Activated T-helper 2 cell treated with anti-CD3 and anti-CD28 coated beads, Interferon-gamma antibody, Interleukin-2, Interleukin-4, amounts not matched to agents 10 μg/mL and 5 μg/mL and 100 μg/mL, durations not matched to agents 14 hours and 24 hours and 36 hours (primary cell): ENCODE measurements at regions not wholly inside any gene's neighbourhood (a gene's known extent, or its start where the extent isn't known, plus 50 kb on each side); places are given as distances from the start of the nearest gene placed in this dataset.
"Not testable (repeated sequence)": the region's sequence is repeated elsewhere in the genome, so short reads cannot be mapped to it uniquely, and the experiment has no call there.

Source experiments
- DNase-seq: peaks from one replicate; pipeline ENCODE4 v3.0.0; 2021; ENCODE audit warnings: low spot score
- H3K27ac Mint-ChIP-seq: one replicate; pipeline ENCODE4 v1.8.0; 2021; ENCODE audit warnings: mixed read lengths
- H3K27me3 Mint-ChIP-seq: one replicate; pipeline ENCODE4 v1.8.0; 2021; ENCODE audit warnings: low read depth, mixed read lengths
- H3K36me3 Mint-ChIP-seq: one replicate; pipeline ENCODE4 v1.8.0; 2021; ENCODE audit warnings: low read depth, mixed read lengths
- H3K4me1 Mint-ChIP-seq: one replicate; pipeline ENCODE4 v1.8.0; 2021; ENCODE audit warnings: low read depth, mixed read lengths
- H3K4me3 Mint-ChIP-seq: one replicate; pipeline ENCODE4 v1.8.0; 2021; ENCODE audit warnings: low read depth, mild to moderate bottlenecking, moderate library complexity, mixed read lengths
- H3K9me3 Mint-ChIP-seq: one replicate; pipeline ENCODE4 v1.8.0; 2021; ENCODE audit warnings: mixed read lengths
- intact Hi-C: fragments of 100-400 bp; cut with micrococcal nuclease; formaldehyde crosslinking; loops from one replicate; pipeline ENCODE4 v1.15.1; 2023

DNA sequence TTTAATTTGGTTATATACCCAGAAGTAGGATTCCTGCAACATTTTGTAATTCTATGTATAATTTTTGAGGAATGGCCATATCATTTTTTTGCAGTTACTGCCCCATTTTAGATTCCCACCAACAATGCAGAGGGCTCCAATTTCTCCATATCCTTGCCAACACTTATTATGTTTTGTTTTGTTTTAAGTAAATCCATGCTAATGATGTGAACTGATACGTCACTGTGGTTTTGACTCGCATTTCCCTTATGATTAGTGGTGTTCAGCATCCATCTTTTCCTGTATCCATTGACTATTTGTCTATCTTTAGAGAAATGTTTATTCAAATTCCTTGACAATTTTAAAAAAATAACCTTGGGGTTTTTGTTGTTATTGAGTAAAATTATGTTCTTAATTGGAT is 826.4 kb downstream of the CDH11 start:
- DNase-seq: no peak
- Mint-ChIP-seq H3K27me3 (no peaks in the 10 kb centered on the region), H3K4me1 (no peaks in the 10 kb centered on the region), H3K27ac (no peak overlapping the region), H3K4me3 (no peak overlapping the region), H3K36me3 (no peaks in the 10 kb centered on the region), H3K9me3 (peaks cover 58% of the 10 kb centered on the region)
- intact Hi-C loops: no loop called here

DNA sequence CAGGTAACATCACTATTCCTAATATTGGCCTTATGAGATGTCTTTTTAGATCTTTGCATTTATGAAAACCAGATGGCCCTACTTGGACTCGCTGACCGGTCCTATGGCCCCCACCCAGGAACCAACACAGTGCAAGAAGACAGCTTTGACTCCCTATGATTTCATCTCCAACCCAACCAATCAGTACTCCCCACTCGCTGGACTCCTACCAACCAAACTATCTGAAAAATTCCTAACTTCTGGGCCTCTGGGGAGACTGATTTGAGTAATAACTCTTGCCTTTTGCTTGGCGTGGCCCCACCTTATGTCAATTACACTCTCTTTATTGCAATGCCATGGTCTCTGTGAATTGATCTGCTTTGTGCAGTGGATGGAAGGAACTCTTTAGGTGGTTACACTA is 828.9 kb downstream of the CDH11 start:
- no peaks in the 10 kb centered on the region for H3K4me1 Mint-ChIP-seq
- H3K4me3 Mint-ChIP-seq: no peak overlapping the region
- no peaks in the 10 kb centered on the region for H3K27me3 Mint-ChIP-seq
- H3K9me3 Mint-ChIP-seq: peaks cover 58% of the 10 kb centered on the region
- H3K27ac Mint-ChIP-seq: no peak overlapping the region
- no peak for DNase-seq
- H3K36me3 Mint-ChIP-seq: no peaks in the 10 kb centered on the region
- intact Hi-C loops: no loop called here

DNA sequence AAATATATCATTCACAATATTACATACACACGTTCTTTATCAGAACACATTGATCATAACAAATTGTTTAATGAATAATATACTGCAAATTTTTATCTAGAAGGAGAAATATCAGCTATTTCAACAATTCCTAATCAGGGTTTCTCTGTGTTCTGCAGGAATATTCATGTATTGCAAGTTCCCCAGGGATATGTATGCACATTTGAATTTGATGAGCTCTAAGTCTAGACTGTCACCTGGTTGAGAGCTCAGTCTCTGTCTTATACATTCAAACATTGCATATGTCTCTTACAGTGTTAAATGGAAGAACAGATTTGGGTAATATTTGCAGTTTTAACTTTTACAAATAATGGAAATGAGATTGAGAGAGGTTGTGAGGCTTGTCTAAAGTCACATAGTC is 829.7 kb downstream of the CDH11 start:
- peaks cover 55% of the 10 kb centered on the region for H3K9me3 Mint-ChIP-seq
- H3K4me3 Mint-ChIP-seq: no peak overlapping the region
- H3K27ac Mint-ChIP-seq: no peak overlapping the region
- no peaks in the 10 kb centered on the region for H3K36me3 Mint-ChIP-seq
- no peak for DNase-seq
- H3K4me1 Mint-ChIP-seq: no peaks in the 10 kb centered on the region
- H3K27me3 Mint-ChIP-seq: no peaks in the 10 kb centered on the region
- intact Hi-C loops: no loop called here

DNA sequence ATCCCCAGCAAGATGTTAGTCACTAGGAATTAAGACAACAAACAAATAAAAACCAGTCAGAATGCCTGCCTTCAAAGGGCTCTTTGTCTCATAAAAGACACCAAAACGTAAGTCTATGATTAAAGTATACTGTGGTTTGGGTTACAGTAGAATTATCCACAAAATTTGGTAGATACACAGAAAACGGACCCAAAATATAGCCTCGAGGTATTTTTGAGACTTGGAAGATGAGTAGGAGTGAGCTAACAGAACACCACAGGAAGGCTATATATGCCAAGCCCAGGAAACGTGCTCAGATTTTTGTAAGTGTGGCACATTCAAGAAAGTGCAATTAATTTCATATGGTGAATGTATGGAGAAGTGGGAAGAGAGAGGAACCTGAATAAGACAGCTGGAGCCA is 831.4 kb downstream of the CDH11 start:
- H3K27ac Mint-ChIP-seq: no peak overlapping the region
- intact Hi-C loops: no loop called here
- DNase-seq: no peak
- peaks cover 47% of the 10 kb centered on the region for H3K9me3 Mint-ChIP-seq
- no peaks in the 10 kb centered on the region for H3K36me3 Mint-ChIP-seq
- H3K4me3 Mint-ChIP-seq: no peak overlapping the region
- no peaks in the 10 kb centered on the region for H3K27me3 Mint-ChIP-seq
- H3K4me1 Mint-ChIP-seq: no peaks in the 10 kb centered on the region

DNA sequence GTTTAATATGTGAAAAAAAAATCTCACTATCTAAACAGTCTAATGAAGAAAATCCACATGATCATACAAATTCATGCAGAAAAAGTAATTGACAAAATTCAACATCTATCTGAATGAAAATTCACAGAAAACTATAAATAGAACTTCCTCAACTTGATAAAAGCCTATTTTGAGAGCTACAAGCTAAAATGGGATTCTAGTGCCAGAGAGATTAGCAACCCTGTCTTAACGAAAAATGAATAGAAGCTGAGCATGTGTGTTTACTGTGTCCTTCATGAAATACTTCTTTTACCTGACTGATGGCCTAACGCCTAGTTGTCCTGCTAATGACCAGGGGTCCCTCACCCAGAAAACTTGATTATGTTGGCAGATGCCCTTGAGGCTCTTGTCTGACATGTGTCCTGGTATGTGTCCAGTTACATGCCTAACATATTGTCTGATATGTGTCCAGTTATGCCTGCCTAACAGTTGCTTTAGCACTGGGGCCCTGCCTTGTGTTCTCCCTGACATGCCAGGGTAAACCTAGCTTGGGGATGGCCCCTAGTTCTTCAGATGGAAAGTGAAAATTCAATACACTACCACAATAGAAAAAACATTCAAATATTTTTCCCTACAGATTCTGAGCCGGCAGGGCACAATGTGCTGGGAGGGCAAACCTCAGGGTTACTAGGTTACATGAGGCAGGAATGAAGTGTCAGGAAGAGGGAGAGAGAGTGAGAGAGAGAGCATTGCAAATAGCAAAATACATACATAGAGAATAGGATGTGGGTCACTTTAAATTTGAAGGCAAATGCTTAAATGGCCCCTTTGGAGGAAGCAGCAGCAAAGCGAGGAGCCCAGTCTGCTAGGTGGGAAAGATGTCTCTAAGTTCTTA is 834.0 kb downstream of the CDH11 start:
- no peaks in the 10 kb centered on the region for H3K4me1 Mint-ChIP-seq
- H3K27ac Mint-ChIP-seq: no peak overlapping the region
- no peak for DNase-seq
- no peaks in the 10 kb centered on the region for H3K27me3 Mint-ChIP-seq
- intact Hi-C loops: no loop called here
- no peak overlapping the region for H3K4me3 Mint-ChIP-seq
- H3K9me3 Mint-ChIP-seq: peaks cover 40% of the 10 kb centered on the region
- no peaks in the 10 kb centered on the region for H3K36me3 Mint-ChIP-seq

DNA sequence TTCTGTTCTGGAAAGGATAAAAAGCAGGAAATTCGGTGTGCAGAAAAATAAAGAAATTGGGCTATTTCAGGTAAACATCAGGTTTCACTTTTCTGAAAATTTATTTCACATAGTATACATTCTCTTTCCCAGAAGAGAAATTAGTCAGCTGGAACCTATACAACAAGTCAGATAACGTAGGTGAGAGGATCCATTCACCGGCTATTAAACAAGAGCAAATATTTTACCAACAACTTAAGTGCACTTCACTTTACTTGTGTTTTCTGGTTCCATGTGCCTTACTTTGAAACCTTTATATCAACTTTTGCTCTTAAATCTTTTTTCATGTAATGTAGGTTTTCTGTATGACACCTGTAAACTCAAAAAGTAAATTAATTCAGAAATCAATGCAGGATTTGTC is 839.7 kb downstream of the CDH11 start:
- intact Hi-C loops: no loop called here
- Mint-ChIP-seq H3K4me1 (no peaks in the 10 kb centered on the region), H3K36me3 (no peaks in the 10 kb centered on the region)

DNA sequence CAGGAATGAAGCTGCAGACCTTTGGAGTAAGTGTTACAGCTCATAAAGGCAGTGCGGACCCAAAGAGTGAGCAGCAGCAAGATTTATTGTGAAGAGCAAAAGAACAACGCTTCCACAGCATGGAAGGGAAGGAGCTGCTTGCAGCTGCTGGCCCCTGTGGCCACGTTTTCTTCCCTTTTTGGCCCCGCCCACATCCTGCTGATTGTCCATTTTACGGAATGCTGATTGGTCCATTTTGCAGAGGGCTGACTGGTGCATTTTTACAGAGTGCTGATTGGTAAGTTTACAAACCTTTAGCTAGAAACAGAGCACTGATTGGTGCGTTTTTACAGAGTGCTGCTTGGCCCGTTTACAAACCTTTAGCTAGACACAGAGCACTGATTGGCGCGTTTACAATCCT is 841.5 kb downstream of the CDH11 start:
- no peak for DNase-seq
- intact Hi-C loops: no loop called here
- Mint-ChIP-seq H3K4me3 (no peak overlapping the region), H3K36me3 (no peaks in the 10 kb centered on the region), H3K9me3 (peaks cover 45% of the 10 kb centered on the region), H3K27ac (no peak overlapping the region), H3K27me3 (no peaks in the 10 kb centered on the region), H3K4me1 (no peaks in the 10 kb centered on the region)

More for the DNA sequence above, 839.7 kb downstream of the CDH11 start:
- peaks cover 40% of the 10 kb centered on the region for H3K9me3 Mint-ChIP-seq
- H3K27me3 Mint-ChIP-seq: no peaks in the 10 kb centered on the region
- DNase-seq: no peak
- H3K27ac Mint-ChIP-seq: no peak overlapping the region
- no peak overlapping the region for H3K4me3 Mint-ChIP-seq

DNA sequence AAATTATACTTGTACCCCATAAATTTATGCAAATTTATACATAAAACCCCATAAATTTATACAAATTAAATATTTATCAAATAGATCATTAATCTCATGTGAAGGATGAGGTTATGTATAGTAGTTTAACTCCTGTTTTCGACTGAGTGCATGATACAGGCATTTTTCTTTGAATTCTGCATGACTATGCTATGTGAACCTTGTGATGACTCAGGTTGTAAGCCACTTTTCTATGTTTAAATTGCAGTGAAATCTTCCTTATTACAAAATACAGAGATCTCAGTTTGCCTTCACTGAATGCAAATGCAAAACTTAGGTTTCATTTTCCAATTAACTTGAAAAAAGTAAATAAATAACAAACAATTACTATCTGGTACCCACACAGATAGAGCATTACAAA is 843.7 kb downstream of the CDH11 start:
- no peak overlapping the region for H3K4me3 Mint-ChIP-seq
- no peaks in the 10 kb centered on the region for H3K27me3 Mint-ChIP-seq
- no peak overlapping the region for H3K27ac Mint-ChIP-seq
- intact Hi-C loops: no loop called here
- H3K9me3 Mint-ChIP-seq: peaks cover 38% of the 10 kb centered on the region
- H3K4me1 Mint-ChIP-seq: no peaks in the 10 kb centered on the region
- H3K36me3 Mint-ChIP-seq: no peaks in the 10 kb centered on the region
- DNase-seq: no peak

DNA sequence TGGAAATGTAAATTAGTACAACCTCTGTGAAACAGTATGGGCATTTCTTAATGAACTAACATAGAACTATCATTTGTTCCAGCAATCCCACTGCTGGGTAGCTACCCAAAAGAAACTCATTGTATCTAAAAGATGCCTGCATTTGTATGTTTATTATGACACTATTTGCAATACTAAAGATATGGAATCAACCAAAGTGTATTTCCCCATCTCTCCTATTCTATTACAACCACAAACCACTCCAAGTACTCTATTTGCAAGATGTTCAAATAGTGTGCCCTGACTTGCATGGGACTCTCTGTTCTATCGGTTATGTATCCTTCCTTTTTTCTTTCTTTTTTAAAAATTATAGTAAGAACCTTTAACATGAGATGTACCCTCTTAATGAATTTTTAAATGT is 845.2 kb downstream of the CDH11 start:
- intact Hi-C loops: no loop called here
- Mint-ChIP-seq H3K4me3 (no peak overlapping the region), H3K36me3 (no peaks in the 10 kb centered on the region), H3K27ac (no peak overlapping the region), H3K9me3 (peaks cover 43% of the 10 kb centered on the region), H3K27me3 (no peaks in the 10 kb centered on the region), H3K4me1 (no peaks in the 10 kb centered on the region)
- no peak for DNase-seq

DNA sequence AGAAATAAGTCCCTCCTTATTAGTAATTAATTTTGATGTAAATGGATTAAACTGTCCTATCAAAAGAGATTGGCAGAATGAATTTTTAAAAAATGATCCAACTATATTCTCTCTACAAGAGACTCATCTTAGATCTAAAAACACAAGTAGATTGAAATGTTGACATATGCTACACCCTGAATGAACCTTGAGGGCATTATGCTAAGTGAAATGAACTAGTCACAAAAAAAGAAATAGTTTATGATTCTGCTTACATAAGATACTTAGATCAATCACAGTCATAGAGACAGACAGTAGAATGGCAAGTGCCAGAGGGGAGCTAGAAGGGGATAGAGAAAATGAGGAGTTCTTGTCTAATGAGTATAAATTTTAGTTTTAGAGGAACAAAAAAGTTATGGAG is 849.8 kb downstream of the CDH11 start:
- H3K9me3 Mint-ChIP-seq: peaks cover 47% of the 10 kb centered on the region
- DNase-seq: no peak
- H3K4me3 Mint-ChIP-seq: no peak overlapping the region
- H3K27me3 Mint-ChIP-seq: no peaks in the 10 kb centered on the region
- intact Hi-C loops: no loop called here
- no peaks in the 10 kb centered on the region for H3K36me3 Mint-ChIP-seq
- H3K27ac Mint-ChIP-seq: no peak overlapping the region
- H3K4me1 Mint-ChIP-seq: no peaks in the 10 kb centered on the region

DNA sequence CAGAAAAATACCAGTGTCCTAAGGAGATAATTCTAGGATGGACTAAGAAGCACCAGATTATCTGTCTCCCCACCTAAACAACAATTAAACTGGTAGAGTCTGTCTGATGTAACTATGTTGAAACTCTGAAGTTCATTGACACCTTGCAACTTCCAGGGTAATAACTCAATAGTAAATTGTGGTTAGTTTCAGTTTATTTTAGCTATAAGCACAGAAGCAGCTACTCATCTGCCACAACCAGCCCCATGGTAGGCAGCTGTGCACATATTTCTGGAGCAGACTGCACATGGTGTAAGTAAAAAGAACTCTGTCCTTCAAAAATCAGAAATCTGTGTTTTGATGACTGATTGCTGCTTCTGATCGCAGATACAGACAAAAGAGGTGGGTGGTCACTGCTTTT is 852.1 kb downstream of the CDH11 start:
- intact Hi-C loops: no loop called here
- no peaks in the 10 kb centered on the region for H3K27me3 Mint-ChIP-seq

DNA sequence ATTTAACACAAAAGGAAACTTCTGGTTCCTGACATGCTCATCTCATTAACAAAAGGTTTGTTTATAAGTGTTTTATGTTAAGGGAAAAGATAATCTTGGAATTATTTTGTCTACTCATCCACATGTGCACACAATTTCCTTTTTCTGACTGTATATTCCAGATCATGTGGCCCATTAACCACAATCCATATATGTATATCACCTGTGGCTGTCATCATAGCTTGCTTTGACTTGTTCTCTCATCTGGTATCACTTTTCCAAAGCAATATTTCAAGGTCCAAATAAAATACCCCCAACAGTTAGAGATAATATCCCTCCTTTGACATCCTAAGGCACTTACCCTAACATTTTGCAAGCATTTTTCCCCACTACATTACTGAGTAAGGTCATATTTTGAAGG is 856.1 kb downstream of the CDH11 start:
- Mint-ChIP-seq H3K4me1 (no peaks in the 10 kb centered on the region), H3K9me3 (peaks cover 55% of the 10 kb centered on the region), H3K27me3 (no peaks in the 10 kb centered on the region), H3K27ac (no peak overlapping the region), H3K36me3 (no peaks in the 10 kb centered on the region), H3K4me3 (no peak overlapping the region)
- intact Hi-C loops: no loop called here
- no peak for DNase-seq

More for the DNA sequence above, 852.1 kb downstream of the CDH11 start:
- H3K4me3 Mint-ChIP-seq: no peak overlapping the region
- no peak for DNase-seq
- H3K4me1 Mint-ChIP-seq: no peaks in the 10 kb centered on the region
- no peak overlapping the region for H3K27ac Mint-ChIP-seq
- H3K36me3 Mint-ChIP-seq: no peaks in the 10 kb centered on the region
- peaks cover 43% of the 10 kb centered on the region for H3K9me3 Mint-ChIP-seq

DNA sequence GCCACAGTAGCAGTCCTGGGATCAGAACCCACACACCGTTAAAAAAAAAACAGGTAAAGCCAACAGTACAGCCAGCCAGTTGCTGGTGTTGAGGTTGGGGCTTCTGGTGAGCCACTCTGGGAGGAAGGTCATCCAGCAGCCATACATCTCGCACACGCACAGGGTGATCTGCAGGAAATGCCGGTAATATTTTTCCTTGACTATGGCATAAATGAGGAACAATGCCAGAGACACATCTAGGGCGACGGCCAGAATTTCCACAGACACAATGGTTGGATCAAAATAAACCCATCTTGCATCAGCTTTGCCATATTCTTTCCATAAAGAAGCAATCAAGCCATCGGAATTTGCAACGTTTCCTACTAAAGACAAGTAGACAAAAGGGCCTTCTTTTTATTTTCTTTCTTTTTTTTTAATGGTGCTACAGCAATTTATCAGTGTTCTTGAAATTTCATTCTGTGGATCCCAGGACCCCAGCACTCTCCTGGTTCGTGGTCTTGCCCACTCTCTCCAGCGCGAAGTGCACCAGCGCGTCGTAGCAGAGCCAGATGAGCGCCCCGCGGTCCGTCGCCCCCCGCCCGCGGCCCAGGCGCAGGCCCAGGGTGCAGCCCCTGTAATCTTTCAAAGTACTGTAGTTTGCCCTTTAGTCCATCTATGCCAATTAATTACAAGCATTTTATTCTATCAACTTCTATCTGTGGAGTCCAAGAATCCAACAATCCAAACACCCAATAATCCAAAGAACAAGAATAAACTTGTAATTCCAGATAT is 861.0 kb downstream of the CDH11 start:
- H3K4me3 Mint-ChIP-seq, H3K4me1 Mint-ChIP-seq, intact Hi-C loops, H3K27me3 Mint-ChIP-seq, H3K36me3 Mint-ChIP-seq, H3K27ac Mint-ChIP-seq, DNase-seq: not testable (repeated sequence)
- peaks cover 67% of the 10 kb centered on the region for H3K9me3 Mint-ChIP-seq
